Trophoblast cell (in vitro differentiated cells and primary cell): ENCODE measurements at regions not wholly inside any gene's neighbourhood (a gene's known extent, or its start where the extent isn't known, plus 50 kb on each side); places are given as distances from the start of the nearest gene placed in this dataset.

Experiments
- DNase-seq, 2 donors: peaks; one replicate each; pipeline ENCODE4 v3.0.0-alpha.2; 2016
- H2AFZ ChIP-seq: 2 replicates; pipeline ENCODE4 v1.6.1; 2013; ENCODE audit warnings: low read length, moderate library complexity, mild to moderate bottlenecking; ENCODE audit not compliant: insufficient read depth, poor library complexity
- H2AK5ac ChIP-seq: 2 replicates; pipeline ENCODE4 v1.6.1; 2013; ENCODE audit warnings: mild to moderate bottlenecking, low read length
- H2BK120ac ChIP-seq: 2 replicates; pipeline ENCODE4 v1.6.1; 2013; ENCODE audit warnings: low read length, mild to moderate bottlenecking, moderate library complexity; ENCODE audit not compliant: insufficient read depth, poor library complexity
- H2BK12ac ChIP-seq: 2 replicates; pipeline ENCODE4 v1.6.1; 2013; ENCODE audit warnings: mild to moderate bottlenecking, low read length, moderate library complexity
- H2BK5ac ChIP-seq: 2 replicates; pipeline ENCODE4 v1.6.1; 2013; ENCODE audit warnings: low read length, low read depth, moderate library complexity, mild to moderate bottlenecking; ENCODE audit not compliant: poor library complexity
- H3K14ac ChIP-seq: 2 replicates; pipeline ENCODE4 v1.6.1; 2013; ENCODE audit warnings: mild to moderate bottlenecking, low read length
- H3K18ac ChIP-seq: 2 replicates; pipeline ENCODE4 v1.6.1; 2013; ENCODE audit warnings: mild to moderate bottlenecking, low read length
- H3K23ac ChIP-seq: 2 replicates; pipeline ENCODE4 v1.6.1; 2013; ENCODE audit warnings: low read length
- H3K27ac ChIP-seq: 2 replicates; pipeline ENCODE4 v1.5.1; 2013; ENCODE audit warnings: low read depth, mild to moderate bottlenecking, inconsistent platforms, low read length, moderate library complexity
- H3K27me3 ChIP-seq: 2 replicates; pipeline ENCODE4 v1.6.1; 2013; ENCODE audit warnings: inconsistent platforms, mild to moderate bottlenecking, low read length, moderate library complexity; ENCODE audit not compliant: insufficient read depth
- H3K36me3 ChIP-seq, 2 experiments: 1 replicate in 1 of 2; 2 replicates in 1 of 2; pipeline ENCODE4 v1.6.1; 2013; ENCODE audit warnings: low read length in 2 of 2, mild to moderate bottlenecking in 2 of 2, moderate library complexity in 1 of 2; ENCODE audit not compliant: insufficient read depth in 2 of 2, control insufficient read depth in 1 of 2
- H3K4ac ChIP-seq: 2 replicates; pipeline ENCODE4 v1.6.1; 2013; ENCODE audit warnings: low read depth, mild to moderate bottlenecking, low read length, moderate library complexity
- H3K4me1 ChIP-seq, 2 experiments: 1 replicate in 1 of 2; 2 replicates in 1 of 2; pipeline ENCODE4 v1.6.1; 2013; ENCODE audit warnings: low read length in 2 of 2, mild to moderate bottlenecking in 2 of 2, moderate library complexity in 1 of 2; ENCODE audit not compliant: insufficient read depth in 2 of 2, control insufficient read depth in 1 of 2
- H3K4me2 ChIP-seq: 2 replicates; pipeline ENCODE4 v1.6.1; 2013; ENCODE audit warnings: inconsistent platforms, mild to moderate bottlenecking, low read length, moderate library complexity
- H3K4me3 ChIP-seq: 2 replicates; pipeline ENCODE4 v1.5.1; 2013; ENCODE audit warnings: mild to moderate bottlenecking, low read depth, low read length, inconsistent platforms
- H3K79me1 ChIP-seq: one replicate; pipeline ENCODE4 v1.6.1; 2013; ENCODE audit warnings: low read length
- H3K79me2 ChIP-seq: 2 replicates; pipeline ENCODE4 v1.6.1; 2013; ENCODE audit warnings: low read length, mild to moderate bottlenecking; ENCODE audit not compliant: control insufficient read depth, insufficient read depth, poor library complexity
- H3K9ac ChIP-seq: 2 replicates; pipeline ENCODE4 v1.6.1; 2013; ENCODE audit warnings: mild to moderate bottlenecking, low read length
- H3K9me3 ChIP-seq: 2 replicates; pipeline ENCODE4 v1.6.1; 2013; ENCODE audit warnings: low read depth, mild to moderate bottlenecking, control low read depth, inconsistent platforms, low read length; ENCODE audit not compliant: insufficient read depth
- H4K12ac ChIP-seq: 2 replicates; pipeline ENCODE4 v1.6.1; 2013; ENCODE audit warnings: low read depth, mild to moderate bottlenecking, low read length, moderate library complexity
- H4K8ac ChIP-seq: 2 replicates; pipeline ENCODE4 v1.6.1; 2013; ENCODE audit warnings: low read depth, mild to moderate bottlenecking, low read length, moderate library complexity
- H4K91ac ChIP-seq: one replicate; pipeline ENCODE4 v1.6.1; 2013; ENCODE audit warnings: low read depth, mild to moderate bottlenecking, low read length, moderate library complexity
- WGBS: extraction: QIAGEN DNeasy Blood & Tissue Kit; methylation state at CpG from one replicate; pipeline ENCODE4 v1.1.7; 2013; ENCODE audit warnings: missing lambda C conversion rate; ENCODE audit not compliant: insufficient read length, insufficient coverage; ENCODE audit errors: extremely low coverage; 5-methylcytosine and 5-hydroxymethylcytosine counted together

DNA sequence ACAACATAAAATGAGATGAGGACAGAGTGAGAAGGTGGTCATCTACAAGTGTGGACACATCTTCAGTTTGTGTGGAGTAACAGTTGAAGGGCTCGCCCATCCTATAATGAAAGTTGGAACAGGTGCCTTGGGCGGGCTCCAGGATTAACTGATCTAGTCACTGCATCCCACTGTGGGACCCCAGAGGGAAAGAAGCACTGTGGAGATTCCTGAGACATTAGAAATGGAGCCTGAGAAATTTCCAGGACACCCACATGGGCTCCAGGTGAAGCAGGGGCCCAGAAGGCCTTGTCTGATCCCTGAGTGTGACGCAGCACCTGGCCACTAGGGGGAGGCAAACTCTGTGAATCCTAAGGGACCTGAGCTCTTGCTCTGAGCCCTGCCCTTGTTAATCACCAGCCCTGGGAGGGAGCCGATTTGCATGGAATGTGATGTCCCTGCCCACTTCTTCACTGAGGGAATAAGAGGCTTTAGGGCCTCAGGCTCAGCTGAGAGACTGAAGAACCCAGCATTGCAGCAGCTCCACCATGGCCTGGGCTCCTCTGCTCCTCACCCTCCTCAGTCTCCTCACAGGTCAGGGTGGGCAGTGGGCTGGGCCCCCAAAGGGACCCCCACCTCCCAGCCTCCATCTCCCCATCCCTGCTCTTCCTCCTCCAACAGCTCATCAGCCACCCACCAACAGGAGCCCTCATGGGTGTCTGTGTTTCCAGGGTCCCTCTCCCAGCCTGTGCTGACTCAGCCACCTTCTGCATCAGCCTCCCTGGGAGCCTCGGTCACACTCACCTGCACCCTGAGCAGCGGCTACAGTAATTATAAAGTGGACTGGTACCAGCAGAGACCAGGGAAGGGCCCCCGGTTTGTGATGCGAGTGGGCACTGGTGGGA, 98.4 kb downstream of the VPREB1 start:
- no peak overlapping the region for H2BK120ac ChIP-seq

DNA sequence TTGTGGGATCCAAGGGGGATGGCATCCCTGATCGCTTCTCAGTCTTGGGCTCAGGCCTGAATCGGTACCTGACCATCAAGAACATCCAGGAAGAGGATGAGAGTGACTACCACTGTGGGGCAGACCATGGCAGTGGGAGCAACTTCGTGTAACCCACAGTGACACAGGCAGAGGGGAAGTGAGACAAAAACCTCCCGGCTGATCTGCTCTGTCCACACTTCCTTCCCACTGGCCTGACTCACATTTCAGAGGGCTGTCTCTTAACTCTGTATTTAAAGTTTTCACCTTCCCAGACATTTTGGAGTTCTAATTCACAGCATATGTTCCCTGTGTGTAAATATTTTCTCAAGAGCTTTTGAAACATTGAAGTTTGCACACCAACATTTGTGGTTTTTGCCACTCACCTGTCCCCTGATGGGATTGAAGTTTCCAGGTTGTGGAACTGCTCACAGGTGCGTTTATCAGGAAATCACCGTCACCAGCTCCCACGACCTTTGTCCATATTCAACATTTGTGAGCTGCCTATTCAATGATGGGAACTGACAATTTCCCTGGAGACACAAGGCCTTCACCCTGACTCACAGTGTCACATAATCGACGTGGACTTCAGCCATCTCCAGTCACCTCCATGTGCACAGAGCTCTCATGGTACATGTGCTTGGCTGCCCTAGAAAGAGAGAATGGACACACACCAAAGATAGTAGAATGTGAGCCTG, 99.2 kb downstream of the VPREB1 start:
- Histone ChIP-seq H3K4me2 (no peak overlapping the region), H3K4ac (no peak overlapping the region), H2AFZ (no peak overlapping the region), H3K79me1 (no peaks in the 10 kb centered on the region), H4K8ac (no peak overlapping the region), H2AK5ac (no peak overlapping the region), H3K14ac (no peak overlapping the region), H2BK12ac (no peak overlapping the region), H3K9ac (no peak overlapping the region), H2BK5ac (no peak overlapping the region), H3K36me3 (no peaks in the 10 kb centered on the region), H3K9me3 (no peaks in the 10 kb centered on the region), H4K12ac (no peak overlapping the region), H3K18ac (no peak overlapping the region), H3K4me3 (no peak overlapping the region), H3K79me2 (no peaks in the 10 kb centered on the region), H2BK120ac (no peak overlapping the region), H4K91ac (no peak overlapping the region), H3K23ac (no peak overlapping the region), H3K4me1 (no peaks in the 10 kb centered on the region), H3K27me3 (no peaks in the 10 kb centered on the region), H3K27ac (no peak overlapping the region)
- DNase-seq: peak in 1 of 2 donors; percentile 12
- no CpG with 5 or more reads among the region's 9 CpGs for WGBS

More for the DNA sequence above, 98.4 kb downstream of the VPREB1 start:
- peak; percentile 76 to 93 for DNase-seq
- Histone ChIP-seq H2AFZ (no peak overlapping the region), H3K27me3 (no peaks in the 10 kb centered on the region), H4K8ac (no peak overlapping the region), H3K4ac (no peak overlapping the region), H3K14ac (no peak overlapping the region), H4K12ac (no peak overlapping the region), H3K9ac (no peak overlapping the region), H3K4me1 (no peaks in the 10 kb centered on the region), H3K4me3 (no peak overlapping the region), H3K79me2 (no peaks in the 10 kb centered on the region), H3K4me2 (no peak overlapping the region), H3K23ac (no peak overlapping the region), H3K27ac (no peak overlapping the region), H3K79me1 (no peaks in the 10 kb centered on the region), H2AK5ac (no peak overlapping the region), H4K91ac (no peak overlapping the region), H2BK5ac (no peak overlapping the region), H3K36me3 (no peaks in the 10 kb centered on the region), H3K9me3 (no peaks in the 10 kb centered on the region), H2BK12ac (no peak overlapping the region), H3K18ac (no peak overlapping the region)
- no CpG with 5 or more reads among the region's 8 CpGs for WGBS

DNA sequence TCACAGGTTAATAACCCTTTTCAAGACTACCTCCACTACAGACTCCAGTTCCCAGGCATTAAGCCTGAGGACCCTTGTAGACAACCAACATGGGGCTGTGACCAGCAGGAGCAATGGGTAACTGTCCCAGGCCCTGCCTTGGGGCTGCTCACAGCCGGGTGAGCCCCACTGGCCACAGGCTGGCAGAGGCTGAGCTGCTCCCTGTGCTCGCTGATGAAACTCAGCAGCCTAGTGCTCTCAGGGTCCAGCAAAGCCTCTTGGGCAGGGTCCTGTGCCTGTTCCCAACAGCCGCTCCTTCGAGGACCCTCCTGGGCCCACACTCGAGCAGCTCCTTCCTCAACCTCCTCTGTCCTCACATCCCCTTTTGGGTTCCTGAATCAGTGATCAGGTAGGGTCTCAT, 99.8 kb downstream of the VPREB1 start:
- Histone ChIP-seq H3K79me1 (no peaks in the 10 kb centered on the region), H3K9ac (no peak overlapping the region), H3K23ac (no peak overlapping the region), H4K12ac (no peak overlapping the region), H3K9me3 (no peaks in the 10 kb centered on the region), H3K18ac (no peak overlapping the region), H3K36me3 (no peaks in the 10 kb centered on the region), H3K4me1 (no peaks in the 10 kb centered on the region), H2AFZ (no peak overlapping the region), H3K4ac (no peak overlapping the region), H2AK5ac (no peak overlapping the region), H3K4me3 (no peak overlapping the region), H3K27me3 (no peaks in the 10 kb centered on the region), H4K8ac (no peak overlapping the region), H3K4me2 (no peak overlapping the region), H2BK12ac (no peak overlapping the region), H4K91ac (no peak overlapping the region), H3K14ac (no peak overlapping the region), H3K79me2 (no peaks in the 10 kb centered on the region), H2BK120ac (no peak overlapping the region), H3K27ac (no peak overlapping the region), H2BK5ac (no peak overlapping the region)
- WGBS: no CpG with 5 or more reads among the region's 5 CpGs
- DNase-seq: no peak

DNA sequence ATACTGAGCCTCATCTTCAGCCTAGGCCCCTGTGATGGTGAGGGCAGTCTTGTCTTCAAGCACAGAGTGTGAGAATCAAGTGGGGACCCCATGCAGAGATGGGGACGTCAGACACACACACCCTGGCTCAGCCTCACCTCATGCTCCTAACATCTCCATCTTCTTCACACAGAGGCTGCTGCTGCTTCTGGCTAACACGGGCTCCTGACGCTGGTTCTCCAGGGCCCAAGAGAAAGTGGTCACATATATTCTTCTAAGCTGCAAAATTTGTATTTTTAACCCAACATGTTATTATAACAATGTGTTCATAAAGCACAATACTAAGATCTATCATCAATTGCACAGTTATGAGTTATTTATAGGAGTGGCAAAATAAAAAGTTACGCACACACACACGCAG, 101.2 kb downstream of the VPREB1 start:
- Histone ChIP-seq H3K27me3 (no peaks in the 10 kb centered on the region), H3K4me3 (no peak overlapping the region), H3K14ac (no peak overlapping the region), H2BK12ac (no peak overlapping the region), H3K9me3 (no peaks in the 10 kb centered on the region), H3K79me2 (no peaks in the 10 kb centered on the region), H2AK5ac (no peak overlapping the region), H3K23ac (no peak overlapping the region), H3K36me3 (no peaks in the 10 kb centered on the region), H3K4ac (no peak overlapping the region), H3K4me2 (no peak overlapping the region), H2BK5ac (no peak overlapping the region), H3K9ac (no peak overlapping the region), H2BK120ac (no peak overlapping the region), H4K8ac (no peak overlapping the region), H3K27ac (no peak overlapping the region), H3K18ac (no peak overlapping the region), H3K4me1 (no peaks in the 10 kb centered on the region), H4K91ac (no peak overlapping the region), H4K12ac (no peak overlapping the region), H2AFZ (no peak overlapping the region), H3K79me1 (no peaks in the 10 kb centered on the region)
- no CpG with 5 or more reads among the region's 5 CpGs for WGBS
- DNase-seq: no peak
